ENCODE measurements at regions not wholly inside any gene's neighbourhood (a gene's known extent, or its start where the extent isn't known, plus 50 kb on each side); places are given as distances from the start of the nearest gene placed in this dataset.

DNA sequence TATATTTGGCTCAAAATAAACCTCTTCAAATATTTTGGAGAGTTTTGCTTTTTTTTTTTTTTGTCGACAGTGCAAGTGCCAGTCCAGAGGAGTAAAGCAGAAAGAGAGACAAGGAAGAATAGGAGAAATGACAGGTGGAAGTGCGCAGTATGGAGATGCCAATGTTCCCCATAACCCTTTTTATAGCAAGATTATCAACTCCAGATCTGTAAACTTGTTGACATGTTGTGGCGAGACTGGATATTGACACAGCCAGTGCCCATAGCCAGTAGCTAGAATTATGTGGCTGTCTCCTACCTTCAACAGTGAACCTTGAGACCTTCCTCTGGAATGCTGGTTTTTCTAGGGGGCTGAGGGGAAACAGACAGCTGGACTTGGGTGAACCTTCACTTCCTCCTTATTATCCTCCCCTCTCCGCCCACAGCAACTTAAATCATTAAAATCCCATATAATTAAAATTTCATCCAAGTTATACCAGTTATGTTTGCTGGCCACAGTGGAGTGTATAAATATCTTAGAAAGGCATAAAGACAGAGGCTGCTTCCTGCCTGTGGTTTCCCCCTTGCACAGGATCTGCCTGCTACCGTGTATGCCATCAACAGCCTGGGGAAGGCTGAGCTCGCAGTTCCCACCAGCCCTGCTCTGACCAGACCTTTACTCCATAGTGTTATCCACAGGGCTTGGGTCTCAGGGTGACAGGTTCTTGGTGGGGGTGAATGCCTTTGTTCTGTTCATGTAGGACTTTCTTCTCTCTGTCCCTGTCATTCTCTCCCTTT is 112.3 kb upstream of the ANKH start:
- Histone ChIP-seq H2BK120ac (ENCODE audit: low read depth, low read length) (no peak overlapping the region), H3K27ac (replicated peaks; ENCODE audit: low read length) (no peak overlapping the region), H3K36me3 (replicated peaks in 1 of 2; ENCODE audit: control insufficient read depth in 2 of 2, insufficient read depth in 2 of 2, low read length in 2 of 2) (no peaks in the 10 kb centered on the region), H3K18ac (ENCODE audit: low read length) (no peak overlapping the region), H3K4ac (ENCODE audit: low read length) (no peak overlapping the region), H4K8ac (ENCODE audit: low read depth, low read length) (no peak overlapping the region), H2BK15ac (ENCODE audit: low read length) (no peak overlapping the region), H2BK12ac (ENCODE audit: low read length) (no peak overlapping the region), H3K23ac (ENCODE audit: low read depth, low read length, poor library complexity) (no peak overlapping the region), H3K79me1 (ENCODE audit: low read depth, low read length) (no peaks in the 10 kb centered on the region), H2BK5ac (ENCODE audit: low read length) (no peak overlapping the region), H2AFZ (ENCODE audit: low read length) (no peak overlapping the region), H3K4me1 (ENCODE audit: control insufficient read depth in 2 of 2, insufficient read depth in 1 of 2, low read depth in 1 of 2, low read length in 2 of 2) (no peaks in the 10 kb centered on the region), H2AK5ac (ENCODE audit: low read depth, low read length) (no peak overlapping the region), H3K27me3 (ENCODE audit: control insufficient read depth in 3 of 3, insufficient read depth in 3 of 3, low read depth in 1 of 3, low read length in 3 of 3) (no peaks in the 10 kb centered on the region), H4K91ac (ENCODE audit: low read depth, low read length, poor library complexity) (no peak overlapping the region), H3K9me3 (replicated peaks in 1 of 2; ENCODE audit: control insufficient read depth in 2 of 2, insufficient read depth in 1 of 2, low read depth in 1 of 2, low read length in 2 of 2) (no peaks in the 10 kb centered on the region), H3K9ac (ENCODE audit: low read depth, low read length, poor library complexity) (no peak overlapping the region), H3K4me2 (ENCODE audit: insufficient read depth, low read length, poor library complexity, severe bottlenecking) (no peak overlapping the region), H3K4me3 (ENCODE audit: low read length in 2 of 2) (no peak overlapping the region), H3K14ac (ENCODE audit: low read length) (no peak overlapping the region)
- DNase-seq (ENCODE audit: low spot score), result no peak
- WGBS, 2 donors (ENCODE audit: extremely low coverage in 2 of 2, insufficient read length in 2 of 2, insufficient replicate concordance in 1 of 2), result no CpG with 5 or more reads among the region's 6 CpGs

GRCh38 chr5:14980698-14981097 is 109.1 kb upstream of the ANKH start:
- no peak overlapping the region for H4K91ac ChIP-seq (ENCODE audit: low read depth, low read length, poor library complexity)
- no peaks in the 10 kb centered on the region for H3K27me3 ChIP-seq (ENCODE audit: control insufficient read depth in 3 of 3, insufficient read depth in 3 of 3, low read depth in 1 of 3, low read length in 3 of 3)
- no peaks in the 10 kb centered on the region for H3K79me1 ChIP-seq (ENCODE audit: low read depth, low read length)
- H3K36me3 ChIP-seq (replicated peaks in 1 of 2; ENCODE audit: control insufficient read depth in 2 of 2, insufficient read depth in 2 of 2, low read length in 2 of 2), result no peaks in the 10 kb centered on the region
- no peak overlapping the region for H2AK5ac ChIP-seq (ENCODE audit: low read depth, low read length)
- H2BK5ac ChIP-seq (ENCODE audit: low read length), result no peak overlapping the region
- H4K8ac ChIP-seq (ENCODE audit: low read depth, low read length), result no peak overlapping the region
- no peak overlapping the region for H3K23ac ChIP-seq (ENCODE audit: low read depth, low read length, poor library complexity)
- H3K27ac ChIP-seq (replicated peaks; ENCODE audit: low read length), result no peak overlapping the region
- H2BK12ac ChIP-seq (ENCODE audit: low read length), result no peak overlapping the region
- WGBS, 2 donors (ENCODE audit: extremely low coverage in 2 of 2, insufficient read length in 2 of 2, insufficient replicate concordance in 1 of 2), result no CpG with 5 or more reads among the region's 2 CpGs
- no peak overlapping the region for H3K4ac ChIP-seq (ENCODE audit: low read length)
- H3K9ac ChIP-seq (ENCODE audit: low read depth, low read length, poor library complexity), result no peak overlapping the region
- no peak overlapping the region for H2AFZ ChIP-seq (ENCODE audit: low read length)
- DNase-seq (ENCODE audit: low spot score), result no peak
- H3K18ac ChIP-seq (ENCODE audit: low read length), result no peak overlapping the region
- H3K14ac ChIP-seq (ENCODE audit: low read length), result no peak overlapping the region
- no peak overlapping the region for H3K4me2 ChIP-seq (ENCODE audit: insufficient read depth, low read length, poor library complexity, severe bottlenecking)
- H3K4me1 ChIP-seq (ENCODE audit: control insufficient read depth in 2 of 2, insufficient read depth in 1 of 2, low read depth in 1 of 2, low read length in 2 of 2), result no peaks in the 10 kb centered on the region
- H2BK15ac ChIP-seq (ENCODE audit: low read length), result no peak overlapping the region
- H3K4me3 ChIP-seq (ENCODE audit: low read length in 2 of 2), result no peak overlapping the region
- no peak overlapping the region for H2BK120ac ChIP-seq (ENCODE audit: low read depth, low read length)
- H3K9me3 ChIP-seq (replicated peaks in 1 of 2; ENCODE audit: control insufficient read depth in 2 of 2, insufficient read depth in 1 of 2, low read depth in 1 of 2, low read length in 2 of 2), result no peaks in the 10 kb centered on the region

- Histone ChIP-seq H3K18ac (ENCODE audit: low read length) (no peak overlapping the region), H2BK15ac (ENCODE audit: low read length) (no peak overlapping the region), H2BK120ac (ENCODE audit: low read depth, low read length) (no peak overlapping the region), H3K4me3 (ENCODE audit: low read length in 2 of 2) (no peak overlapping the region), H4K91ac (ENCODE audit: low read depth, low read length, poor library complexity) (no peak overlapping the region), H3K23ac (ENCODE audit: low read depth, low read length, poor library complexity) (no peak overlapping the region), H3K79me1 (ENCODE audit: low read depth, low read length) (no peaks in the 10 kb centered on the region), H3K9me3 (replicated peaks in 1 of 2; ENCODE audit: control insufficient read depth in 2 of 2, insufficient read depth in 1 of 2, low read depth in 1 of 2, low read length in 2 of 2) (no peaks in the 10 kb centered on the region), H3K4me2 (ENCODE audit: insufficient read depth, low read length, poor library complexity, severe bottlenecking) (no peak overlapping the region), H3K4me1 (ENCODE audit: control insufficient read depth in 2 of 2, insufficient read depth in 1 of 2, low read depth in 1 of 2, low read length in 2 of 2) (no peaks in the 10 kb centered on the region), H3K4ac (ENCODE audit: low read length) (no peak overlapping the region), H2BK5ac (ENCODE audit: low read length) (no peak overlapping the region), H2BK12ac (ENCODE audit: low read length) (no peak overlapping the region), H2AFZ (ENCODE audit: low read length) (no peak overlapping the region), H3K36me3 (replicated peaks in 1 of 2; ENCODE audit: control insufficient read depth in 2 of 2, insufficient read depth in 2 of 2, low read length in 2 of 2) (no peaks in the 10 kb centered on the region), H3K27ac (replicated peaks; ENCODE audit: low read length) (no peak overlapping the region), H2AK5ac (ENCODE audit: low read depth, low read length) (no peak overlapping the region), H3K27me3 (ENCODE audit: control insufficient read depth in 3 of 3, insufficient read depth in 3 of 3, low read depth in 1 of 3, low read length in 3 of 3) (no peaks in the 10 kb centered on the region), H3K9ac (ENCODE audit: low read depth, low read length, poor library complexity) (no peak overlapping the region), H4K8ac (ENCODE audit: low read depth, low read length) (no peak overlapping the region), H3K14ac (ENCODE audit: low read length) (no peak overlapping the region)
- no peak for DNase-seq (ENCODE audit: low spot score)
- no CpG with 5 or more reads among the region's 2 CpGs for whole genome bisulfite sequencing, 2 donors (ENCODE audit: extremely low coverage in 2 of 2, insufficient read length in 2 of 2, insufficient replicate concordance in 1 of 2)
Observed at GRCh38 chr5:14977058-14977685, 105.6 kb upstream of the ANKH start.

DNA sequence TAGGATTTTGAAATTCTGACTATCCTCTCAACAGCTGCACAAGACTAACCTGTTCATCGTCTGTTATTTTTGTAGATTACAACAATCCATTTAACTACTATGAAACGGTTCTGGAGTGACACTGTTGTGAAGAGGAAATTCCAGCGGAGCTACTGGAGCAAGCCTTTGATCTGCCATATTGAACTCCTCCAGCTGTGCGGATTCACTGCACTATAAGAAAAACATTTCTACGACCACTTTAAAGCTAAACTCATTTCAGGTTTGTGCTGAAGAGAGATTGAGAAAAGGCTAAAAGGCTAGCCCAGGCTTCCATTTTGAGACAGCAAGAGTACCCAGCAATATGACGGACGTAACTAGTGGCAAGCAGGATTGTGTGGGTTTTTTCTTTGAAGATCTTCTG is 104.9 kb upstream of the ANKH start:
- no peak overlapping the region for H2BK120ac ChIP-seq (ENCODE audit: low read depth, low read length)
- no peak overlapping the region for H4K8ac ChIP-seq (ENCODE audit: low read depth, low read length)
- no peaks in the 10 kb centered on the region for H3K4me1 ChIP-seq (ENCODE audit: control insufficient read depth in 2 of 2, insufficient read depth in 1 of 2, low read depth in 1 of 2, low read length in 2 of 2)
- DNase-seq (ENCODE audit: low spot score), result no peak
- H2BK5ac ChIP-seq (ENCODE audit: low read length), result no peak overlapping the region
- H4K91ac ChIP-seq (ENCODE audit: low read depth, low read length, poor library complexity), result no peak overlapping the region
- no peaks in the 10 kb centered on the region for H3K27me3 ChIP-seq (ENCODE audit: control insufficient read depth in 3 of 3, insufficient read depth in 3 of 3, low read depth in 1 of 3, low read length in 3 of 3)
- no peaks in the 10 kb centered on the region for H3K79me1 ChIP-seq (ENCODE audit: low read depth, low read length)
- no peak overlapping the region for H2AFZ ChIP-seq (ENCODE audit: low read length)
- no peaks in the 10 kb centered on the region for H3K9me3 ChIP-seq (replicated peaks in 1 of 2; ENCODE audit: control insufficient read depth in 2 of 2, insufficient read depth in 1 of 2, low read depth in 1 of 2, low read length in 2 of 2)
- no peak overlapping the region for H3K4me2 ChIP-seq (ENCODE audit: insufficient read depth, low read length, poor library complexity, severe bottlenecking)
- H2BK15ac ChIP-seq (ENCODE audit: low read length), result no peak overlapping the region
- no peak overlapping the region for H2AK5ac ChIP-seq (ENCODE audit: low read depth, low read length)
- no peak overlapping the region for H3K4me3 ChIP-seq (ENCODE audit: low read length in 2 of 2)
- H3K4ac ChIP-seq (ENCODE audit: low read length), result no peak overlapping the region
- WGBS, 2 donors (ENCODE audit: extremely low coverage in 2 of 2, insufficient read length in 2 of 2, insufficient replicate concordance in 1 of 2), result no CpG with 5 or more reads among the region's 7 CpGs
- no peak overlapping the region for H3K14ac ChIP-seq (ENCODE audit: low read length)
- H3K27ac ChIP-seq (replicated peaks; ENCODE audit: low read length), result no peak overlapping the region
- H3K9ac ChIP-seq (ENCODE audit: low read depth, low read length, poor library complexity), result no peak overlapping the region
- H3K23ac ChIP-seq (ENCODE audit: low read depth, low read length, poor library complexity), result no peak overlapping the region
- H2BK12ac ChIP-seq (ENCODE audit: low read length), result no peak overlapping the region
- no peak overlapping the region for H3K18ac ChIP-seq (ENCODE audit: low read length)
- H3K36me3 ChIP-seq (replicated peaks in 1 of 2; ENCODE audit: control insufficient read depth in 2 of 2, insufficient read depth in 2 of 2, low read length in 2 of 2), result no peaks in the 10 kb centered on the region

Measured in neuronal stem cell (in vitro differentiated cells).